ENCODE measurements at regions not wholly inside any gene's neighbourhood (a gene's known extent, or its start where the extent isn't known, plus 50 kb on each side); places are given as distances from the start of the nearest gene placed in this dataset.

GRCh38 chr14:96681829-96682228, 115.4 kb upstream of the VRK1 start:
- H3K4me1 ChIP-seq (ENCODE audit: insufficient read depth, low read length): no peaks in the 10 kb centered on the region
- no peak overlapping the region for H3K4me3 ChIP-seq (ENCODE audit: low read length)
- H3K36me3 ChIP-seq (ENCODE audit: insufficient read depth, low read length): no peaks in the 10 kb centered on the region
- no peaks in the 10 kb centered on the region for H3K27me3 ChIP-seq (ENCODE audit: insufficient read depth, low read length)
- no peaks in the 10 kb centered on the region for H3K9me3 ChIP-seq (ENCODE audit: low read length)
- H2AFZ ChIP-seq (ENCODE audit: low read depth, low read length): no peak overlapping the region

DNA sequence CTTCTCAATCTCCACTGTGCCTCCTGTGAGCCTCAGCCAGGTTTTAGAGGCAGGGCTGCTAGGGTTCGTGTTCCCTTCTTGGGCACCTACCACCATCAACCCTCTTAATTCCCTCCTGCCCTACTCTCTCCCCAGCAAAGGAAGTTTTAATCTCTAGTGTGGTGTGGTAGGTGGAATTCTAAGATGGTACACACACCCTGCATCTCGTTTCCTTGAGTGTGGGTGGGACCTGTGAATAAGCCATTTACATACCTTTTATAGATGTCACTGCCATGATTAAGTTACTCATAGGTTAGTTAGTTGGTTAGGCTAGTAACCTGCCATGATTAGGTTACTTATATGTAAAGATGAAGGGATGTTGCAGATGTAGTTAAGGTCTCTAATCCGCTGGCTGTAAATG, 114.8 kb upstream of the VRK1 start:
- H3K36me3 ChIP-seq (ENCODE audit: insufficient read depth, low read length): no peaks in the 10 kb centered on the region
- H3K4me1 ChIP-seq (ENCODE audit: insufficient read depth, low read length): no peaks in the 10 kb centered on the region
- H3K9me3 ChIP-seq (ENCODE audit: low read length): no peaks in the 10 kb centered on the region
- H3K27me3 ChIP-seq (ENCODE audit: insufficient read depth, low read length): no peaks in the 10 kb centered on the region
- no peak overlapping the region for H3K4me3 ChIP-seq (ENCODE audit: low read length)
- H2AFZ ChIP-seq (ENCODE audit: low read depth, low read length): no peak overlapping the region

DNA sequence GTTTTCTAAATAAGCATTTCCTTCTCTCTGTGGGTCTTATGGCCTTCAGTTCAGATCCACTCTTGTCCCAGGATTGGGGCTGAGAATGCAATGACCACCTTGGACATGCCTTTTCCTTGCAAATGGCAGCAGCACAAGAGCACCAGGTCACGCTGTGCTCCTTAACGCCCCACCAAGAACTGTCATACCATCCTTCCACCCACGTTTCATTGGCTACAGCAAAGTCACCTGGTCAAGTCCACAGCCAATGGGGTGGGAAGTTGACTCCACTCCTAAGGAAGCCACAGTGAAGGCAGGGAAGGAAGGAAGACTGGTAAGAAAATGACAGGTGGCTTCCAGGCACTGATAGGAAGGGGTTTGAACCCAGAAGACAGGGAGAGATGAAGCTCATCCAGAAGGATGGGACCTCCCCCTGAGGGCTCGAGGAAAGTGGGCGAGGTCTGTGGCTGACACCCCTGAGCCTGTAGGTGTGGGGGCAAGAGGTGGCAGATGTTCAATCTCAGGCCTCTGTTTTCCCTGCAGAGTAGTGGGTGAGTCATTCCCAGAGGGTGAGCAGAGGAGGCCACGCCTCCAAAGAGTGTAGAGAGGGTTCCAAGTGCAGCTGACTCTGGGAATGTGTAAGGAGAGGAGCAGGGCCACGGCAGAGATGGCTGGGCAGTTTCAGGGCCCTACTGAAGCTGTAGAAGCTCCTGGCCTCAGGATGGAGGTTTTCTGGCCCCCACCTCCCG, 113.5 kb upstream of the VRK1 start:
- Histone ChIP-seq H3K4me1 (ENCODE audit: insufficient read depth, low read length) (no peaks in the 10 kb centered on the region), H3K36me3 (ENCODE audit: insufficient read depth, low read length) (no peaks in the 10 kb centered on the region), H3K27me3 (ENCODE audit: insufficient read depth, low read length) (no peaks in the 10 kb centered on the region), H3K9me3 (ENCODE audit: low read length) (no peaks in the 10 kb centered on the region), H3K4me3 (ENCODE audit: low read length) (no peak overlapping the region), H2AFZ (ENCODE audit: low read depth, low read length) (no peak overlapping the region)

DNA sequence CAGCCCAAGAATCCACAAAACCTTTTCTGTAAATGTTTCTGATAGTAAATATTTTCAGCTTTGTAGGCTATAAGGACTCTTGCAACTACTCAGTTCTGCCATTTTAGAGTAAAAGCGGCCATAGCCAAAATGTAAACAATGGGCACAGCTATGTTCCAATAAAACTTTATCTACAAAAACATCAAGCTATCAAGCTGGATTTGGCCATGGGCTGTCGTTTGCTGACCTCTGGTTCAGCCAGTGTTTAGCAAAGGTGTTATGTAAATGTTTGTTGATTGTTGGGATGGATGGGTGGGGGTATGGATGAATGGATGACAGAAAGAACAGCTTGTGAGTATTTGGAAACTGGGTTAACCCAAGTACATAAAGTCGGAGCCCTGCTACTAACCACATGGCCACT, 111.1 kb upstream of the VRK1 start:
- Histone ChIP-seq H3K4me1 (ENCODE audit: insufficient read depth, low read length) (no peaks in the 10 kb centered on the region), H3K27me3 (ENCODE audit: insufficient read depth, low read length) (no peaks in the 10 kb centered on the region), H3K36me3 (ENCODE audit: insufficient read depth, low read length) (no peaks in the 10 kb centered on the region), H2AFZ (ENCODE audit: low read depth, low read length) (no peak overlapping the region), H3K9me3 (ENCODE audit: low read length) (peaks cover 3% of the 10 kb centered on the region), H3K4me3 (ENCODE audit: low read length) (no peak overlapping the region)

DNA sequence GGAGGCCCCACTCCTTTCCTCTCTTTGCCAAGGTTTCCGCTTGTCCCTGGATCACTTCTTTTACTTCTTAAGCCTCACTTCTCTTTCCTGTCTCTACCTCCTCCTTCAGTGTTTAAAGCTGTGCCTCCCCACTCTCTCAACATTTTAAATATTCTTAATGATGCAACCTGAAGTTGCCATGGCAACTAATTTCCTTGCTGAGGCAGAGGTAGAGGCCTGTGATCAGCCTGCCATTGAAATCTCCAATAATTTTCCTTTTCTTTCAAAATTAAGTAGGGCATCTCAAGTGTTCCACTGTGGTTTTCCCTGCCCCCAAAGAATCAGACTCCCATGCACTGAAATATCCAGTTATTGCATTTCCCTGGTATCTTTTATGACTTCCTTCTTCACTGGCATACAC, 108.6 kb upstream of the VRK1 start:
- Histone ChIP-seq H3K9me3 (ENCODE audit: low read length) (peaks cover 3% of the 10 kb centered on the region), H2AFZ (ENCODE audit: low read depth, low read length) (no peak overlapping the region), H3K36me3 (ENCODE audit: insufficient read depth, low read length) (no peaks in the 10 kb centered on the region), H3K4me3 (ENCODE audit: low read length) (no peak overlapping the region), H3K27me3 (ENCODE audit: insufficient read depth, low read length) (no peaks in the 10 kb centered on the region), H3K4me1 (ENCODE audit: insufficient read depth, low read length) (peaks cover 4% of the 10 kb centered on the region)

GRCh38 chr14:96690713-96691383, 106.3 kb upstream of the VRK1 start:
- H3K27me3 ChIP-seq (ENCODE audit: insufficient read depth, low read length): no peaks in the 10 kb centered on the region
- peaks cover 3% of the 10 kb centered on the region for H3K9me3 ChIP-seq (ENCODE audit: low read length)
- H3K36me3 ChIP-seq (ENCODE audit: insufficient read depth, low read length): no peaks in the 10 kb centered on the region
- no peak overlapping the region for H2AFZ ChIP-seq (ENCODE audit: low read depth, low read length)
- H3K4me3 ChIP-seq (ENCODE audit: low read length): no peak overlapping the region
- peaks cover 10% of the 10 kb centered on the region for H3K4me1 ChIP-seq (ENCODE audit: insufficient read depth, low read length)

DNA sequence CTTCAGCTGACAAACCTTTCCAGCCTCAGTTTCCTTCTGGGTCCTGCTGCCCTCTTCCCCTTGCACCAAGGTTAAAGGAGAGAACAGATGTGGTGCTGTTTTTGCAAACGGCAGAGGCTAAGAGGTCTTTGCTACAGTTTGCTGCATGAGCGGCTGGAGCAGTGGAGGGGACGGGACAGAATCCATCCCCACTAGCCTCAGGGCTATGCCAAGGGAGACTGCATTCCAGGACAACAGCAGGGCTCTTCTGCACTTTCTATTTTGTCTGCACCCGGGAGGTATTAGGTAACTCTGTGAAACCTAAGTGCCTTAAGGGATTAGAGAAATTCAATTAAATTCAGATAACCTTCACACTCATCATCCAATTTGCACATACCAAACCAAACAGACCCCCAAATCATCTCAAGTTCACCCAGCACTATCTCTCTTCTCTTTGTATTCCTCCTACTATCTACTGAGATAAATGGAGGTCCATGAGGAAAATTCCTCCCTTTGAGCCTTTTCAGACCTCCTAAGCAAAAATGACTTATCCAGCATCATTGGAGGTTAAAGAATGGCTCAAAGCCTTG, 103.8 kb upstream of the VRK1 start:
- peaks cover 3% of the 10 kb centered on the region for H3K9me3 ChIP-seq (ENCODE audit: low read length)
- no peak overlapping the region for H3K4me3 ChIP-seq (ENCODE audit: low read length)
- H3K4me1 ChIP-seq (ENCODE audit: insufficient read depth, low read length): peaks cover 10% of the 10 kb centered on the region
- H2AFZ ChIP-seq (ENCODE audit: low read depth, low read length): no peak overlapping the region
- no peaks in the 10 kb centered on the region for H3K36me3 ChIP-seq (ENCODE audit: insufficient read depth, low read length)
- H3K27me3 ChIP-seq (ENCODE audit: insufficient read depth, low read length): no peaks in the 10 kb centered on the region

GRCh38 chr14:96693987-96694386, 103.2 kb upstream of the VRK1 start:
- Histone ChIP-seq H3K27me3 (ENCODE audit: insufficient read depth, low read length) (no peaks in the 10 kb centered on the region), H3K4me1 (ENCODE audit: insufficient read depth, low read length) (peaks cover 10% of the 10 kb centered on the region), H3K4me3 (ENCODE audit: low read length) (no peak overlapping the region), H3K9me3 (ENCODE audit: low read length) (peaks cover 3% of the 10 kb centered on the region), H3K36me3 (ENCODE audit: insufficient read depth, low read length) (no peaks in the 10 kb centered on the region), H2AFZ (ENCODE audit: low read depth, low read length) (no peak overlapping the region)

- no peaks in the 10 kb centered on the region for H3K36me3 ChIP-seq (ENCODE audit: insufficient read depth, low read length)
- H2AFZ ChIP-seq (ENCODE audit: low read depth, low read length): no peak overlapping the region
Observed at GRCh38 chr14:96698960-96699539, 98.1 kb upstream of the VRK1 start.

GRCh38 chr14:96699666-96700065, 97.5 kb upstream of the VRK1 start:
- Histone ChIP-seq H3K9me3 (ENCODE audit: low read length) (no peaks in the 10 kb centered on the region), H3K36me3 (ENCODE audit: insufficient read depth, low read length) (no peaks in the 10 kb centered on the region), H3K4me3 (ENCODE audit: low read length) (no peak overlapping the region), H3K27me3 (ENCODE audit: insufficient read depth, low read length) (no peaks in the 10 kb centered on the region), H3K4me1 (ENCODE audit: insufficient read depth, low read length) (no peaks in the 10 kb centered on the region), H2AFZ (ENCODE audit: low read depth, low read length) (no peak overlapping the region)

More at GRCh38 chr14:96698960-96699539, 98.1 kb upstream of the VRK1 start:
- Histone ChIP-seq H3K9me3 (ENCODE audit: low read length) (no peaks in the 10 kb centered on the region), H3K27me3 (ENCODE audit: insufficient read depth, low read length) (no peaks in the 10 kb centered on the region), H3K4me3 (ENCODE audit: low read length) (no peak overlapping the region), H3K4me1 (ENCODE audit: insufficient read depth, low read length) (peaks cover 1% of the 10 kb centered on the region)

DNA sequence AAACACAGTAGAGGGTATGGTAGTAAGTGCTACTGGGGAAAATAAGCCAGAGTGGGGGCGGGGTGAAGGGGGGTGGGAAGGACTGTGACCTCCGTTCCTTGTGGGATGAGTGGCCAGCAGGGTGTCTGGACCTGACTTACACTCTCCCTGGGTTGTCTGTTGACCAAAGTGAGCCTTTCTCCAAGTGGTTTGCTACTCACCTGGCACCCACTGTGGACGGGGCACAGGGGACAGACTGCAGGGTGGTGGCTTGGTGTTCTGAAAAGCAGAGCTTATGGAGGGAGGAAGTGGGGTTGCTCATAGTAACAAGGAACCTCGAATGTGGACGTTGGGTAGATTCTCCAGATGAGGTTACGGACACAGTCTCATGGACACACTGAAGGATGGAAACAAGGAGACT, 94.4 kb upstream of the VRK1 start:
- Histone ChIP-seq H3K9me3 (ENCODE audit: low read length) (no peaks in the 10 kb centered on the region), H3K4me3 (ENCODE audit: low read length) (no peak overlapping the region), H3K4me1 (ENCODE audit: insufficient read depth, low read length) (no peaks in the 10 kb centered on the region), H2AFZ (ENCODE audit: low read depth, low read length) (no peak overlapping the region), H3K36me3 (ENCODE audit: insufficient read depth, low read length) (no peaks in the 10 kb centered on the region), H3K27me3 (ENCODE audit: insufficient read depth, low read length) (no peaks in the 10 kb centered on the region)

DNA sequence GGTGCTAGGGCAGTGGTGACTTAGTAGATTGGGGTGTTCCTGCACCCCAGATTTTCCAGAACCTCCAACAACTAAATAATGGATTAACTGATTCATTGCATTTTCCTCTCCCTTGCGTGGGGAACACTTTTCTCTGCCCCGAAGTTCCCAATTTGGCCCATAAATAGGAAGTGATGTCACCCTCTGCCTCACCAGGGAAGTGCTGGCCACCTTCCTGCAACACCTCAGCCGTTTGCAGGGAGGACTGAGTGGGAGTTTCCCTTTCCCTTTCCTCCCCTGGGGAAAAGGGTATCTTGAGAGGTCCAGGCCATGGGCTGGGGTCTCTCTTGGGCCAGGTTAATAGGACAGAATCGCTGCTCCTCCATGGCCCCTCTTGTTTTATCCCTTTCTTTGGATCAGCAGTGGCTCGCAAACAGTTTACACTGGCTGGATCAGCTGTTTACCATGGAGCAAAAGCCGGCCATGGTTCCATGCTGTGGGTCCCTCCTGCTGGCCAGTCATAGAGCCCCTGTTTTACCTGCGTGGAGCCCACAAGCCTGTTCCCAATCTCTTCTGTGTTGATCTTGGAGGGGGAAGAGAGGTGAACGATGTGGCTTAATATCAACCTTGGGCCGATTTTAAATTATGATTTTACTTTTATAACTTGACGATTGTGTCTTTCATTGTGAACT, 91.6 kb upstream of the VRK1 start:
- H3K4me1 ChIP-seq (ENCODE audit: insufficient read depth, low read length): no peaks in the 10 kb centered on the region
- no peak overlapping the region for H2AFZ ChIP-seq (ENCODE audit: low read depth, low read length)
- no peak overlapping the region for H3K4me3 ChIP-seq (ENCODE audit: low read length)
- no peaks in the 10 kb centered on the region for H3K27me3 ChIP-seq (ENCODE audit: insufficient read depth, low read length)
- H3K9me3 ChIP-seq (ENCODE audit: low read length): no peaks in the 10 kb centered on the region
- H3K36me3 ChIP-seq (ENCODE audit: insufficient read depth, low read length): no peaks in the 10 kb centered on the region

- no peak overlapping the region for H2AFZ ChIP-seq (ENCODE audit: low read depth, low read length)
- H3K36me3 ChIP-seq (ENCODE audit: insufficient read depth, low read length): no peaks in the 10 kb centered on the region
- H3K4me1 ChIP-seq (ENCODE audit: insufficient read depth, low read length): no peaks in the 10 kb centered on the region
- no peaks in the 10 kb centered on the region for H3K27me3 ChIP-seq (ENCODE audit: insufficient read depth, low read length)
- no peak overlapping the region for H3K4me3 ChIP-seq (ENCODE audit: low read length)
- H3K9me3 ChIP-seq (ENCODE audit: low read length): no peaks in the 10 kb centered on the region
Observed at GRCh38 chr14:96706893-96707292, 90.3 kb upstream of the VRK1 start.

Measured in neuron (in vitro differentiated cells).